H9 (cell line): ENCODE measurements at regions not wholly inside any gene's neighbourhood (a gene's known extent, or its start where the extent isn't known, plus 50 kb on each side); places are given as distances from the start of the nearest gene placed in this dataset.

Source experiments
- DNase-seq: peaks from one replicate; pipeline ENCODE4 v3.0.0-alpha.2; 2017
- H2AFZ ChIP-seq: one replicate; pipeline ENCODE4 v1.6.1; 2013; ENCODE audit warnings: mild to moderate bottlenecking, low read length, control low read depth, moderate library complexity
- H2AK5ac ChIP-seq: 2 replicates; pipeline ENCODE4 v1.6.1; 2013; ENCODE audit warnings: low read length, control low read depth, mixed read lengths; ENCODE audit not compliant: insufficient read length
- H2BK120ac ChIP-seq: one replicate; pipeline ENCODE4 v1.6.1; 2013; ENCODE audit warnings: low read depth, mild to moderate bottlenecking, low read length, control low read depth, inconsistent platforms; ENCODE audit not compliant: poor library complexity, severe bottlenecking
- H2BK12ac ChIP-seq: 2 replicates; pipeline ENCODE4 v1.6.1; 2013; ENCODE audit warnings: low read length, control low read depth, mixed read lengths, low read depth; ENCODE audit not compliant: insufficient read length
- H2BK15ac ChIP-seq: 2 replicates; pipeline ENCODE4 v1.6.1; 2013; ENCODE audit warnings: low read depth, low read length, control low read depth
- H2BK20ac ChIP-seq: one replicate; pipeline ENCODE4 v1.6.1; 2013; ENCODE audit warnings: low read depth, mild to moderate bottlenecking, low read length, control low read depth, inconsistent platforms; ENCODE audit not compliant: poor library complexity, severe bottlenecking
- H2BK5ac ChIP-seq: 2 replicates; pipeline ENCODE4 v1.6.1; 2013; ENCODE audit warnings: low read length, control low read depth, mixed read lengths; ENCODE audit not compliant: insufficient read length
- H3K14ac ChIP-seq: 2 replicates; pipeline ENCODE4 v1.6.1; 2013; ENCODE audit warnings: low read length, control low read depth; ENCODE audit not compliant: insufficient read depth
- H3K18ac ChIP-seq: 2 replicates; pipeline ENCODE4 v1.6.1; 2013; ENCODE audit warnings: low read depth, mild to moderate bottlenecking, mixed read lengths, low read length, control low read depth; ENCODE audit not compliant: insufficient read length
- H3K23ac ChIP-seq: 2 replicates; pipeline ENCODE4 v1.6.1; 2013; ENCODE audit warnings: low read length, control low read depth, mixed read lengths, low read depth; ENCODE audit not compliant: insufficient read length
- H3K23me2 ChIP-seq: 2 replicates; pipeline ENCODE4 v1.6.1; 2013; ENCODE audit warnings: low read depth, mild to moderate bottlenecking, mixed read lengths, low read length, control low read depth; ENCODE audit not compliant: insufficient read length, poor library complexity, severe bottlenecking
- H3K27ac ChIP-seq: 2 replicates; pipeline ENCODE4 v1.5.1; 2013; ENCODE audit warnings: low read length, control low read depth, mixed read lengths, low read depth; ENCODE audit not compliant: insufficient read length
- H3K27me3 ChIP-seq: 2 replicates; pipeline ENCODE4 v1.6.1; 2013; ENCODE audit warnings: low read length, control low read depth, inconsistent platforms; ENCODE audit not compliant: insufficient read depth
- H3K4ac ChIP-seq: 2 replicates; pipeline ENCODE4 v1.6.1; 2013; ENCODE audit warnings: low read depth, mild to moderate bottlenecking, control low read depth, inconsistent platforms, low read length, moderate library complexity
- H3K4me1 ChIP-seq: 2 replicates; pipeline ENCODE4 v1.6.1; 2013; ENCODE audit warnings: low read length, control low read depth, inconsistent platforms; ENCODE audit not compliant: insufficient read depth
- H3K4me2 ChIP-seq: 2 replicates; pipeline ENCODE4 v1.6.1; 2013; ENCODE audit warnings: low read length, control low read depth, mixed read lengths; ENCODE audit not compliant: insufficient read length, insufficient read depth
- H3K56ac ChIP-seq: 2 replicates; pipeline ENCODE4 v1.6.1; 2013; ENCODE audit warnings: low read depth, mild to moderate bottlenecking, mixed read lengths, low read length, control low read depth; ENCODE audit not compliant: insufficient read length
- H3K79me1 ChIP-seq: 2 replicates; pipeline ENCODE4 v1.6.1; 2013; ENCODE audit warnings: low read depth, mild to moderate bottlenecking, moderate library complexity, low read length, control low read depth, inconsistent platforms; ENCODE audit not compliant: insufficient read depth, poor library complexity, severe bottlenecking
- H3K79me2 ChIP-seq: 2 replicates; pipeline ENCODE4 v1.6.1; 2013; ENCODE audit warnings: low read length, control low read depth, inconsistent platforms; ENCODE audit not compliant: insufficient read depth
- H3K9ac ChIP-seq: 2 replicates; pipeline ENCODE4 v1.6.1; 2013; ENCODE audit warnings: low read length, control low read depth, mixed read lengths; ENCODE audit not compliant: insufficient read length; ENCODE audit errors: extremely low read depth
- H3K9me3 ChIP-seq: one replicate; pipeline ENCODE4 v1.6.1; 2013; ENCODE audit warnings: low read depth, low read length, inconsistent platforms; ENCODE audit not compliant: control insufficient read depth
- H3T11ph ChIP-seq: one replicate; pipeline ENCODE4 v1.6.1; 2013; ENCODE audit warnings: mild to moderate bottlenecking, low read length, control low read depth, inconsistent platforms
- H4K20me1 ChIP-seq: one replicate; pipeline ENCODE4 v1.6.1; 2013; ENCODE audit not compliant: control insufficient read depth, insufficient read length, insufficient read depth
- H4K5ac ChIP-seq: 2 replicates; pipeline ENCODE4 v1.6.1; 2013; ENCODE audit warnings: low read depth, mild to moderate bottlenecking, mixed read lengths, low read length, control low read depth; ENCODE audit not compliant: insufficient read length
- H4K8ac ChIP-seq: replicated peaks from 2 replicates; pipeline ENCODE4 v1.6.1; 2013; ENCODE audit warnings: low read length, control low read depth, mixed read lengths, low read depth; ENCODE audit not compliant: insufficient read length
- H4K91ac ChIP-seq: 2 replicates; pipeline ENCODE4 v1.6.1; 2013; ENCODE audit warnings: low read depth, mild to moderate bottlenecking, moderate library complexity, mixed read lengths, low read length, control low read depth; ENCODE audit not compliant: insufficient read length
- H3K27ac Mint-ChIP-seq, 3 experiments: 2 replicates in 2 of 3; 3 replicates in 1 of 3; pipeline ENCODE4 v1.8.0; 2020 to 2021; ENCODE audit warnings: mixed read lengths in 3 of 3, mild to moderate bottlenecking in 1 of 3, moderate library complexity in 1 of 3
- H3K27me3 Mint-ChIP-seq: 2 replicates; pipeline ENCODE4 v1.8.0; 2021; ENCODE audit warnings: low read depth, mild to moderate bottlenecking, moderate library complexity, mixed read lengths
- H3K36me3 Mint-ChIP-seq, 3 experiments: 2 replicates in 2 of 3; 3 replicates in 1 of 3; pipeline ENCODE4 v1.8.0; 2020 to 2021; ENCODE audit warnings: low read depth in 3 of 3, mixed read lengths in 3 of 3; ENCODE audit not compliant: insufficient read depth in 1 of 3
- H3K4me1 Mint-ChIP-seq, 2 experiments: 2 replicates each; pipeline ENCODE4 v1.8.0; 2020; ENCODE audit warnings: mixed read lengths in 2 of 2
- H3K4me3 Mint-ChIP-seq, 2 experiments: 2 replicates in 1 of 2; 3 replicates in 1 of 2; pipeline ENCODE4 v1.8.0; 2020 to 2021; ENCODE audit warnings: mild to moderate bottlenecking in 2 of 2, mixed read lengths in 2 of 2, moderate library complexity in 1 of 2
- H3K9me3 Mint-ChIP-seq, 2 experiments: 2 replicates in 1 of 2; 3 replicates in 1 of 2; pipeline ENCODE4 v1.8.0; 2020; ENCODE audit warnings: mild to moderate bottlenecking in 2 of 2, mixed read lengths in 2 of 2, moderate library complexity in 1 of 2
- TF ChIP-seq, protein P1 (sequence below): fragments of 200-600 bp; sonication (generic); conservative IDR thresholded peaks from 3 replicates; pipeline ENCODE4 v1.8.0; 2021; ENCODE audit warnings: antibody characterized with exemption, mild to moderate bottlenecking

DNA sequence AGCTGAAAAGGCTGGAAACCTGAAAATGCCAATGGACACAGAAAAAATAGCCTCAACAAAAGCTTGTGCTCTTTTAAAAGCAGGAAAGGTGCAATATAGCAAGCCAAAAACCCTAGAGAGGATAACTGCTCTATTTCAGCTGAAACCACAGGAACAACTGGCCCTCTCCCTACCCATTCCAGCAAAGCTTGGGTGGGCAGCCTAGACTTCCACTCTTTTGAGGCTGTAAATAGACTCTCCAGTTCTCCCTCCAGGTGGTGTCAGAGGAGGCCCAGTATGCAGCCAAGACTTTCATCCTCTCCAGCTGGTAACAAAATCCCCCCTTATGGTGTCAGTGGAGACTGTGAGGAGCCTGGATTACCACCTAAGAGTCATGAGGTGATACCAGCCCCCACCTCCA lies 206.9 kb upstream of the PLD5 start:
- Mint-ChIP-seq H3K36me3 (peaks cover 0 to 9% (median 6%) of the 10 kb centered on the region in 3 experiments; a peak in 4 of 7 replicates), H3K9me3 (peaks cover 3 to 6% of the 10 kb centered on the region in 2 experiments; a peak in 2 of 5 replicates), H3K27ac (no peak overlapping the region), H3K27me3 (no peaks in the 10 kb centered on the region), H3K4me3 (no peak overlapping the region), H3K4me1 (no peaks in the 10 kb centered on the region)
- Histone ChIP-seq H3K27ac (no peak overlapping the region), H2BK20ac (no peak overlapping the region), H3K4me2 (no peak overlapping the region), H3K4ac (no peak overlapping the region), H2BK15ac (no peak overlapping the region), H3K56ac (no peak overlapping the region), H2BK120ac (no peak overlapping the region), H3K79me2 (no peaks in the 10 kb centered on the region), H2BK5ac (no peak overlapping the region), H3K9me3 (no peaks in the 10 kb centered on the region), H3K79me1 (no peaks in the 10 kb centered on the region), H3K14ac (no peak overlapping the region), H3T11ph (no peak overlapping the region), H3K27me3 (no peaks in the 10 kb centered on the region), H4K5ac (no peak overlapping the region), H3K23me2 (no peaks in the 10 kb centered on the region), H3K9ac (no peak overlapping the region), H4K20me1 (no peaks in the 10 kb centered on the region), H2AFZ (no peak overlapping the region), H2BK12ac (no peak overlapping the region), H3K23ac (no peak overlapping the region), H4K91ac (no peak overlapping the region), H2AK5ac (no peak overlapping the region), H3K4me1 (no peaks in the 10 kb centered on the region), H3K18ac (no peak overlapping the region), H4K8ac (no peak overlapping the region)
- TF ChIP-seq, protein P1, sequence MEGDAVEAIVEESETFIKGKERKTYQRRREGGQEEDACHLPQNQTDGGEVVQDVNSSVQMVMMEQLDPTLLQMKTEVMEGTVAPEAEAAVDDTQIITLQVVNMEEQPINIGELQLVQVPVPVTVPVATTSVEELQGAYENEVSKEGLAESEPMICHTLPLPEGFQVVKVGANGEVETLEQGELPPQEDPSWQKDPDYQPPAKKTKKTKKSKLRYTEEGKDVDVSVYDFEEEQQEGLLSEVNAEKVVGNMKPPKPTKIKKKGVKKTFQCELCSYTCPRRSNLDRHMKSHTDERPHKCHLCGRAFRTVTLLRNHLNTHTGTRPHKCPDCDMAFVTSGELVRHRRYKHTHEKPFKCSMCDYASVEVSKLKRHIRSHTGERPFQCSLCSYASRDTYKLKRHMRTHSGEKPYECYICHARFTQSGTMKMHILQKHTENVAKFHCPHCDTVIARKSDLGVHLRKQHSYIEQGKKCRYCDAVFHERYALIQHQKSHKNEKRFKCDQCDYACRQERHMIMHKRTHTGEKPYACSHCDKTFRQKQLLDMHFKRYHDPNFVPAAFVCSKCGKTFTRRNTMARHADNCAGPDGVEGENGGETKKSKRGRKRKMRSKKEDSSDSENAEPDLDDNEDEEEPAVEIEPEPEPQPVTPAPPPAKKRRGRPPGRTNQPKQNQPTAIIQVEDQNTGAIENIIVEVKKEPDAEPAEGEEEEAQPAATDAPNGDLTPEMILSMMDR = no peak
- DNase-seq = no peak
